Heart right ventricle (tissue), 16 donors: ENCODE measurements at regions not wholly inside any gene's neighbourhood (a gene's known extent, or its start where the extent isn't known, plus 50 kb on each side); places are given as distances from the start of the nearest gene placed in this dataset.
A peak's percentile ranks its signal among the peaks of the same experiment; 100 is the strongest.

Source experiments
- ATAC-seq, 8 donors: fragments of 200-7000 bp; cut with Tn5 transposase; one replicate each; pipeline ENCODE4 v1.9.1; 2020; ENCODE audit warnings: mild to moderate bottlenecking in 8 of 8, moderate library complexity in 8 of 8, moderate number of reproducible peaks in 1 of 8
- DNase-seq, 2 donors: peaks; one replicate each; pipeline ENCODE4 v3.0.0-alpha.2; 2020
- H3K27ac ChIP-seq, 10 donors: fragments of 200-600 bp; sonication (generic) in 2 of 10; one replicate each; pipeline versions ENCODE4 v1.5.0 to v1.8.0; 2020 to 2022; ENCODE audit warnings: mild to moderate bottlenecking in 3 of 10
- H3K27me3 ChIP-seq, 7 donors: fragments of 200-600 bp; one replicate each; pipeline ENCODE4 v1.8.0; 2021 to 2022; ENCODE audit warnings: mild to moderate bottlenecking in 2 of 7
- H3K36me3 ChIP-seq, 9 donors: fragments of 200-600 bp; sonication (generic) in 1 of 9; one replicate each; pipeline versions ENCODE4 v1.5.0 to v1.8.0; 2020 to 2022; ENCODE audit warnings: mild to moderate bottlenecking in 2 of 9
- H3K4me1 ChIP-seq, 9 donors: fragments of 200-600 bp; sonication (generic) in 1 of 9; one replicate each; pipeline versions ENCODE4 v1.5.0 to v1.8.0; 2020 to 2022; ENCODE audit warnings: mild to moderate bottlenecking in 4 of 9
- H3K4me3 ChIP-seq, 10 donors: fragments of 200-600 bp; sonication (generic) in 2 of 10; one replicate each; pipeline versions ENCODE4 v1.5.0 to v1.8.0; 2020 to 2022; ENCODE audit warnings: mild to moderate bottlenecking in 7 of 10, moderate library complexity in 2 of 10
- H3K9me3 ChIP-seq, 11 donors: fragments of 200-600 bp in 10 of 11; sonication (generic) in 2 of 11; one replicate each; pipeline versions ENCODE4 v1.5.0 to v1.8.0; 2013 to 2022; ENCODE audit warnings: mild to moderate bottlenecking in 2 of 11, control low read depth in 1 of 11, moderate library complexity in 1 of 11
- CTCF ChIP-seq, 9 donors: fragments of 200-600 bp; sonication (generic) in 2 of 9; IDR thresholded peaks; one replicate each; pipeline versions ENCODE4 v1.5.0 to v1.8.0; 2021 to 2022; ENCODE audit warnings: antibody characterized with exemption in 9 of 9, mild to moderate bottlenecking in 5 of 9, moderate library complexity in 1 of 9
- WGBS, 2 donors: extraction: QIAGEN DNeasy Blood & Tissue Kit; methylation state at CpG; one replicate each; pipeline ENCODE4 v1.1.7; 2013; ENCODE audit warnings: inconsistent platforms in 1 of 2; 5-methylcytosine and 5-hydroxymethylcytosine counted together
- intact Hi-C, 10 donors: fragments of 100-400 bp; cut with DNase I; formaldehyde crosslinking; loops; one replicate each; pipeline versions ENCODE4 v1.11.1 to v1.14.2; 2022
- donor health status: Arrhythmogenic right ventricular cardiomyopathy.
- donor health status: ischemic (EF 13 %, LVEDD 7.1; RV severe dilation, severe dysfunction).
- donor health status: healthy with polysubstance abuse.
- donor health status: DM: no; HTN: yes; CAD: no.
- donor health status: DM: no; HTN: no; CAD: no.
- donor health status: ischemic (EF 25% LVEDD 6.9; RV normal size, moderate dysfunction).
- donor health status: ischemic (EF 25% LVEDD 5.7; RV mildly dilated, moderate dysfunction).
- donor health status: healthy.
- donor health status: DM: yes; HTN: yes; CAD: no.
- donor health status: Ischemic cardiomyopathy.
- donor health status: ischemic (EF 35%, LVEDD 5.7; RV mildly dilated, moderate dysfunction).
- donor health status: nonischemic (EF 11% LVEDD 7.7; RV severe dilation, severe dysfunction).
- donor health status: DM: yes; HTN: yes; CAD: no.
- donor health status: PGD.
- donor health status: ischemic (EF 29% LVEDD 5.4; RV normal size, mild dysfunction).
- donor health status: nonischemic (EF 23%, LVEDD 6.1; RV moderate dilation, normal function).

GRCh38 chr1:94362466-94363058 lies 55.6 kb upstream of the ABCD3 start:
- 87% methylated on average over 4 of the region's 4 CpGs for WGBS, 2 donors
- Histone ChIP-seq H3K27ac (no peak overlapping the region), H3K4me1 (peaks cover 0 to 15% (median 6%) of the 10 kb centered on the region in 9 donors), H3K9me3 (peaks cover 0 to 19% (median 0%) of the 10 kb centered on the region in 11 donors), H3K27me3 (no peaks in the 10 kb centered on the region), H3K4me3 (no peak overlapping the region), H3K36me3 (no peaks in the 10 kb centered on the region)
- ATAC-seq, result no peak
- no peak for DNase-seq
- intact Hi-C loops, result no loop called here
- no peak for TF ChIP-seq CTCF (IDR thresholded peaks at IDR 0.05)

GRCh38 chr1:94358630-94359599 lies 59.3 kb upstream of the ABCD3 start:
- peak; percentile 14 to 37 for DNase-seq
- Histone ChIP-seq H3K27me3 (peaks cover 0 to 3% (median 0%) of the 10 kb centered on the region in 7 donors), H3K4me1 (peaks cover 0 to 15% (median 6%) of the 10 kb centered on the region in 9 donors), H3K36me3 (no peaks in the 10 kb centered on the region), H3K27ac (peak overlapping the region; percentile 18 to 70 (median 56)), H3K9me3 (peaks cover 0 to 9% (median 0%) of the 10 kb centered on the region in 11 donors), H3K4me3 (no peak overlapping the region)
- intact Hi-C loops, result loop anchor here in 1 of 10 donors (2.0 kb wide), 1 partner anchor 60 kb away; the partner anchor contains the start of gene ABCD3
- WGBS, 2 donors, result 58 to 64% methylated on average over 10 of the region's 10 CpGs
- ATAC-seq, result peak in 7 of 8 donors; percentile 58 to 95 (median 91)
- no peak for TF ChIP-seq CTCF (IDR thresholded peaks at IDR 0.05)

- ATAC-seq, result no peak
- Histone ChIP-seq H3K27ac (no peak overlapping the region), H3K4me3 (no peak overlapping the region), H3K4me1 (peaks cover 0 to 15% (median 6%) of the 10 kb centered on the region in 9 donors), H3K9me3 (peaks cover 0 to 6% (median 0%) of the 10 kb centered on the region in 11 donors), H3K36me3 (no peaks in the 10 kb centered on the region), H3K27me3 (peaks cover 0 to 3% (median 0%) of the 10 kb centered on the region in 7 donors)
- no peak for TF ChIP-seq CTCF (IDR thresholded peaks at IDR 0.05)
- WGBS, 2 donors, result 91 to 95% methylated on average over 5 of the region's 5 CpGs
- no peak for DNase-seq
- intact Hi-C loops, result loop anchor here in 1 of 10 donors (2.0 kb wide), 1 partner anchor 61 kb away; the partner anchor contains the start of gene ABCD3
Measured at GRCh38 chr1:94357661-94358060, 60.5 kb upstream of the ABCD3 start.

- intact Hi-C loops, result no loop called here
- TF ChIP-seq CTCF (IDR thresholded peaks at IDR 0.05), result no peak
- Histone ChIP-seq H3K27me3 (peaks cover 0 to 3% (median 0%) of the 10 kb centered on the region in 7 donors), H3K4me1 (peaks cover 0 to 20% (median 6%) of the 10 kb centered on the region in 9 donors), H3K27ac (no peak overlapping the region), H3K36me3 (no peaks in the 10 kb centered on the region), H3K9me3 (no peaks in the 10 kb centered on the region), H3K4me3 (no peak overlapping the region)
- ATAC-seq, result no peak
- 54 to 57% methylated on average over 3 of the region's 3 CpGs for WGBS, 2 donors
- no peak for DNase-seq
Measured at GRCh38 chr1:94355485-94355980, 62.7 kb upstream of the ABCD3 start.
